CD4-positive, CD25-positive, alpha-beta regulatory T cell (primary cell): ENCODE measurements at regions not wholly inside any gene's neighbourhood (a gene's known extent, or its start where the extent isn't known, plus 50 kb on each side); places are given as distances from the start of the nearest gene placed in this dataset.

Experiments used
- ATAC-seq, 2 donors: fragments of 150-1000 bp; cut with Tn5 transposase; one replicate each; pipeline ENCODE4 v1.10.0; 2021; ENCODE audit warnings: low read depth in 2 of 2, moderate number of reproducible peaks in 2 of 2, moderate library complexity in 1 of 2
- DNase-seq, 3 donors: peaks; one replicate each; pipeline versions ENCODE4 v3.0.0 to v3.0.0-alpha.2; 2012 to 2022; ENCODE audit warnings: mixed read lengths in 1 of 3
- H3K27ac ChIP-seq: one replicate; pipeline ENCODE4 v1.7.0; 2013; ENCODE audit warnings: mild to moderate bottlenecking, low read length; ENCODE audit not compliant: insufficient read depth, poor library complexity, severe bottlenecking
- H3K27me3 ChIP-seq: one replicate; pipeline ENCODE4 v1.7.0; 2013; ENCODE audit warnings: low read length; ENCODE audit not compliant: control insufficient read depth, insufficient read depth
- H3K36me3 ChIP-seq: one replicate; pipeline ENCODE4 v1.7.0; 2013; ENCODE audit warnings: mild to moderate bottlenecking, low read length, moderate library complexity; ENCODE audit not compliant: control insufficient read depth, insufficient read depth
- H3K4me1 ChIP-seq: 2 replicates; pipeline ENCODE4 v1.7.0; 2013; ENCODE audit warnings: mild to moderate bottlenecking, low read length; ENCODE audit not compliant: insufficient read depth, control insufficient read depth, poor library complexity, severe bottlenecking
- H3K4me3 ChIP-seq: one replicate; pipeline ENCODE4 v1.7.0; 2013; ENCODE audit warnings: low read depth, mild to moderate bottlenecking, low read length, moderate library complexity
- H3K9me3 ChIP-seq, 2 experiments: 1 replicate in 1 of 2; 2 replicates in 1 of 2; pipeline ENCODE4 v1.7.0; 2013; ENCODE audit warnings: low read length in 2 of 2, mild to moderate bottlenecking in 1 of 2, moderate library complexity in 1 of 2; ENCODE audit not compliant: control insufficient read depth in 2 of 2
- H3K27ac Mint-ChIP-seq, 3 donors: one replicate each; pipeline ENCODE4 v1.8.0; 2020 to 2022; ENCODE audit warnings: mild to moderate bottlenecking in 3 of 3, mixed read lengths in 3 of 3, moderate library complexity in 2 of 3
- H3K27me3 Mint-ChIP-seq: one replicate; pipeline ENCODE4 v1.8.0; 2022; ENCODE audit warnings: mild to moderate bottlenecking, mixed read lengths
- H3K36me3 Mint-ChIP-seq: one replicate; pipeline ENCODE4 v1.8.0; 2020; ENCODE audit warnings: mixed read lengths
- H3K4me1 Mint-ChIP-seq, 4 donors: one replicate each; pipeline ENCODE4 v1.8.0; 2020 to 2022; ENCODE audit warnings: mixed read lengths in 4 of 4, mild to moderate bottlenecking in 1 of 4
- H3K4me3 Mint-ChIP-seq, 4 donors: one replicate each; pipeline ENCODE4 v1.8.0; 2020 to 2022; ENCODE audit warnings: mild to moderate bottlenecking in 4 of 4, mixed read lengths in 4 of 4, moderate library complexity in 3 of 4
- H3K9me3 Mint-ChIP-seq, 7 donors: one replicate each; pipeline ENCODE4 v1.8.0; 2020 to 2022; ENCODE audit warnings: mixed read lengths in 7 of 7, mild to moderate bottlenecking in 3 of 7, moderate library complexity in 2 of 7

GRCh38 chr21:27649762-27650161 is 682.9 kb upstream of the ADAMTS5 start:
- DNase-seq (no peak), ATAC-seq (no peak)
- H3K27ac Mint-ChIP-seq, result no peak overlapping the region
- Histone ChIP-seq H3K27me3 (no peaks in the 10 kb centered on the region), H3K9me3 (no peaks in the 10 kb centered on the region), H3K36me3 (no peaks in the 10 kb centered on the region), H3K4me3 (no peak overlapping the region), H3K27ac (no peak overlapping the region), H3K4me1 (no peaks in the 10 kb centered on the region)
- peaks cover 0 to 12% (median 1%) of the 10 kb centered on the region in 7 donors for H3K9me3 Mint-ChIP-seq
- no peaks in the 10 kb centered on the region for H3K4me1 Mint-ChIP-seq
- H3K27me3 Mint-ChIP-seq, result no peaks in the 10 kb centered on the region
- no peak overlapping the region for H3K4me3 Mint-ChIP-seq
- H3K36me3 Mint-ChIP-seq, result no peaks in the 10 kb centered on the region

- H3K9me3 ChIP-seq, result no peaks in the 10 kb centered on the region
- H3K36me3 ChIP-seq, result no peaks in the 10 kb centered on the region
- Mint-ChIP-seq H3K36me3 (no peaks in the 10 kb centered on the region), H3K4me1 (no peaks in the 10 kb centered on the region), H3K27me3 (no peaks in the 10 kb centered on the region), H3K9me3 (peaks cover 0 to 12% (median 1%) of the 10 kb centered on the region in 7 donors), H3K27ac (no peak overlapping the region), H3K4me3 (no peak overlapping the region)
- no peak overlapping the region for H3K4me3 ChIP-seq
- H3K27me3 ChIP-seq, result no peaks in the 10 kb centered on the region
- DNase-seq (no peak), ATAC-seq (no peak)
- H3K4me1 ChIP-seq, result no peaks in the 10 kb centered on the region
- H3K27ac ChIP-seq, result no peak overlapping the region
These were observed 682.4 kb upstream of the ADAMTS5 start for GRCh38 chr21:27649323-27649722.

- Histone ChIP-seq H3K4me3 (no peak overlapping the region), H3K27me3 (no peaks in the 10 kb centered on the region), H3K27ac (no peak overlapping the region), H3K4me1 (no peaks in the 10 kb centered on the region), H3K36me3 (no peaks in the 10 kb centered on the region), H3K9me3 (no peaks in the 10 kb centered on the region)
- H3K27me3 Mint-ChIP-seq, result no peaks in the 10 kb centered on the region
- no peak for ATAC-seq
- H3K4me3 Mint-ChIP-seq, result no peak overlapping the region
- DNase-seq, result no peak
- H3K9me3 Mint-ChIP-seq, result peaks cover 0 to 12% (median 3%) of the 10 kb centered on the region in 7 donors
- no peak overlapping the region for H3K27ac Mint-ChIP-seq
- no peaks in the 10 kb centered on the region for H3K4me1 Mint-ChIP-seq
- H3K36me3 Mint-ChIP-seq, result no peaks in the 10 kb centered on the region
These were observed 681.7 kb upstream of the ADAMTS5 start for GRCh38 chr21:27648560-27648959.

GRCh38 chr21:27647921-27648320 is 681.0 kb upstream of the ADAMTS5 start:
- Mint-ChIP-seq H3K9me3 (peaks cover 0 to 12% (median 3%) of the 10 kb centered on the region in 7 donors), H3K36me3 (no peaks in the 10 kb centered on the region)
- no peak for ATAC-seq

GRCh38 chr21:27647401-27647800 is 680.5 kb upstream of the ADAMTS5 start:
- ATAC-seq (no peak), DNase-seq (no peak)
- H3K4me3 Mint-ChIP-seq, result no peak overlapping the region
- no peaks in the 10 kb centered on the region for H3K9me3 ChIP-seq
- H3K27ac Mint-ChIP-seq, result no peak overlapping the region
- no peaks in the 10 kb centered on the region for H3K4me1 Mint-ChIP-seq
- H3K4me1 ChIP-seq, result no peaks in the 10 kb centered on the region
- no peaks in the 10 kb centered on the region for H3K27me3 ChIP-seq
- no peaks in the 10 kb centered on the region for H3K36me3 Mint-ChIP-seq
- no peak overlapping the region for H3K4me3 ChIP-seq
- no peak overlapping the region for H3K27ac ChIP-seq
- no peaks in the 10 kb centered on the region for H3K36me3 ChIP-seq
- peaks cover 0 to 12% (median 3%) of the 10 kb centered on the region in 7 donors for H3K9me3 Mint-ChIP-seq
- no peaks in the 10 kb centered on the region for H3K27me3 Mint-ChIP-seq

More at GRCh38 chr21:27647921-27648320, 681.0 kb upstream of the ADAMTS5 start:
- no peaks in the 10 kb centered on the region for H3K36me3 ChIP-seq
- no peaks in the 10 kb centered on the region for H3K9me3 ChIP-seq
- no peaks in the 10 kb centered on the region for H3K4me1 Mint-ChIP-seq
- no peak overlapping the region for H3K27ac ChIP-seq
- no peak overlapping the region for H3K4me3 ChIP-seq
- H3K27me3 Mint-ChIP-seq, result no peaks in the 10 kb centered on the region
- no peak overlapping the region for H3K27ac Mint-ChIP-seq
- H3K4me3 Mint-ChIP-seq, result no peak overlapping the region
- H3K4me1 ChIP-seq, result no peaks in the 10 kb centered on the region
- DNase-seq, result no peak
- H3K27me3 ChIP-seq, result no peaks in the 10 kb centered on the region

- DNase-seq, result no peak
- no peaks in the 10 kb centered on the region for H3K4me1 Mint-ChIP-seq
- H3K36me3 Mint-ChIP-seq, result no peaks in the 10 kb centered on the region
- H3K27me3 Mint-ChIP-seq, result no peaks in the 10 kb centered on the region
- Histone ChIP-seq H3K4me1 (no peaks in the 10 kb centered on the region), H3K9me3 (no peaks in the 10 kb centered on the region), H3K4me3 (no peak overlapping the region), H3K27ac (no peak overlapping the region), H3K36me3 (no peaks in the 10 kb centered on the region), H3K27me3 (no peaks in the 10 kb centered on the region)
- H3K9me3 Mint-ChIP-seq, result peaks cover 0 to 12% (median 3%) of the 10 kb centered on the region in 7 donors
- no peak overlapping the region for H3K4me3 Mint-ChIP-seq
- no peak for ATAC-seq
- H3K27ac Mint-ChIP-seq, result no peak overlapping the region
These were observed 679.8 kb upstream of the ADAMTS5 start for GRCh38 chr21:27646691-27647090.

- Histone ChIP-seq H3K36me3 (no peaks in the 10 kb centered on the region), H3K4me1 (no peaks in the 10 kb centered on the region), H3K4me3 (no peak overlapping the region), H3K9me3 (no peaks in the 10 kb centered on the region), H3K27ac (no peak overlapping the region), H3K27me3 (no peaks in the 10 kb centered on the region)
- no peak for DNase-seq
- peaks cover 0 to 12% (median 3%) of the 10 kb centered on the region in 7 donors for H3K9me3 Mint-ChIP-seq
- H3K4me3 Mint-ChIP-seq, result no peak overlapping the region
- H3K36me3 Mint-ChIP-seq, result no peaks in the 10 kb centered on the region
- no peak for ATAC-seq
- H3K27me3 Mint-ChIP-seq, result no peaks in the 10 kb centered on the region
- H3K27ac Mint-ChIP-seq, result no peak overlapping the region
- H3K4me1 Mint-ChIP-seq, result no peaks in the 10 kb centered on the region
These were observed 679.2 kb upstream of the ADAMTS5 start for GRCh38 chr21:27646056-27646455.

- Mint-ChIP-seq H3K4me1 (no peaks in the 10 kb centered on the region), H3K4me3 (no peak overlapping the region), H3K9me3 (peaks cover 0 to 9% (median 2%) of the 10 kb centered on the region in 7 donors), H3K27me3 (no peaks in the 10 kb centered on the region), H3K36me3 (no peaks in the 10 kb centered on the region), H3K27ac (no peak overlapping the region)
- Histone ChIP-seq H3K4me3 (no peak overlapping the region), H3K27ac (no peak overlapping the region), H3K27me3 (no peaks in the 10 kb centered on the region), H3K9me3 (no peaks in the 10 kb centered on the region), H3K36me3 (no peaks in the 10 kb centered on the region), H3K4me1 (no peaks in the 10 kb centered on the region)
- ATAC-seq (no peak), DNase-seq (no peak)
These were observed 678.4 kb upstream of the ADAMTS5 start for GRCh38 chr21:27645285-27645684.
